Limb (tissue), 2 donors: ENCODE measurements at regions not wholly inside any gene's neighbourhood (a gene's known extent, or its start where the extent isn't known, plus 50 kb on each side); places are given as distances from the start of the nearest gene placed in this dataset.

ENCODE experiments used
- DNase-seq, 2 donors: peaks; one replicate each; pipeline ENCODE4 v3.0.0-alpha.2; 2016; ENCODE audit errors: extremely low spot score in 2 of 2

GRCh38 chr3:18046131-18046915, 303.9 kb upstream of the TBC1D5 start:
- DNase-seq, result no peak

GRCh38 chr3:18044971-18045880, 302.8 kb upstream of the TBC1D5 start:
- no peak for DNase-seq

- no peak for DNase-seq
These were observed 301.8 kb upstream of the TBC1D5 start for GRCh38 chr3:18044191-18044590.

- DNase-seq, result no peak
These were observed 294.0 kb upstream of the TBC1D5 start for GRCh38 chr3:18036450-18036815.

GRCh38 chr3:18035641-18036449, 293.4 kb upstream of the TBC1D5 start:
- no peak for DNase-seq

GRCh38 chr3:18033581-18034108, 291.2 kb upstream of the TBC1D5 start:
- no peak for DNase-seq

- no peak for DNase-seq
These were observed 288.0 kb upstream of the TBC1D5 start for GRCh38 chr3:18030371-18030870.

GRCh38 chr3:18027161-18027939, 284.9 kb upstream of the TBC1D5 start:
- no peak for DNase-seq

- no peak for DNase-seq
These were observed 282.3 kb upstream of the TBC1D5 start for GRCh38 chr3:18024715-18025114.

- no peak for DNase-seq
These were observed 276.7 kb upstream of the TBC1D5 start for GRCh38 chr3:18019161-18019495.

GRCh38 chr3:18018491-18019160, 276.2 kb upstream of the TBC1D5 start:
- DNase-seq, result no peak

GRCh38 chr3:18016366-18016765, 273.9 kb upstream of the TBC1D5 start:
- no peak for DNase-seq

GRCh38 chr3:18012933-18013332, 270.5 kb upstream of the TBC1D5 start:
- DNase-seq, result no peak

GRCh38 chr3:18012436-18012835, 270.0 kb upstream of the TBC1D5 start:
- no peak for DNase-seq

GRCh38 chr3:18011387-18011786, 269.0 kb upstream of the TBC1D5 start:
- no peak for DNase-seq

GRCh38 chr3:18010001-18010400, 267.6 kb upstream of the TBC1D5 start:
- DNase-seq, result no peak

- DNase-seq, result no peak
These were observed 266.4 kb upstream of the TBC1D5 start for GRCh38 chr3:18008706-18009368.

GRCh38 chr3:18007980-18008379, 265.5 kb upstream of the TBC1D5 start:
- DNase-seq, result no peak

GRCh38 chr3:17995769-17996168, 253.3 kb upstream of the TBC1D5 start:
- no peak for DNase-seq

GRCh38 chr3:17994167-17994566, 251.7 kb upstream of the TBC1D5 start:
- no peak for DNase-seq
